Suprapubic skin (tissue), 4 donors: ENCODE measurements at regions not wholly inside any gene's neighbourhood (a gene's known extent, or its start where the extent isn't known, plus 50 kb on each side); places are given as distances from the start of the nearest gene placed in this dataset.
"Not testable (repeated sequence)": the region's sequence is repeated elsewhere in the genome, so short reads cannot be mapped to it uniquely, and the experiment has no call there.

Experiments
- DNase-seq, 2 donors: peaks; one replicate each; pipeline ENCODE4 v3.0.0-alpha.2; 2019; ENCODE audit warnings: low spot score in 2 of 2
- H3K27ac ChIP-seq: fragments of 200-600 bp; sonication (generic); one replicate; pipeline ENCODE4 v1.5.1; 2019
- H3K27me3 ChIP-seq: fragments of 200-600 bp; sonication (generic); one replicate; pipeline ENCODE4 v1.5.1; 2019
- H3K36me3 ChIP-seq: fragments of 200-600 bp; sonication (generic); one replicate; pipeline ENCODE4 v1.5.1; 2019
- H3K4me1 ChIP-seq: fragments of 200-600 bp; sonication (generic); one replicate; pipeline ENCODE4 v1.5.1; 2019
- H3K4me3 ChIP-seq: fragments of 200-600 bp; sonication (generic); one replicate; pipeline ENCODE4 v1.5.1; 2019; ENCODE audit warnings: mild to moderate bottlenecking
- H3K9me3 ChIP-seq: fragments of 200-600 bp; sonication (generic); one replicate; pipeline ENCODE4 v1.5.1; 2019
- EP300 ChIP-seq: sonication (generic); formaldehyde crosslinking; IDR thresholded peaks from one replicate; pipeline ENCODE4 v1.6.1; 2017; ENCODE audit warnings: antibody characterized with exemption
- POLR2A ChIP-seq, 2 donors: fragments of 450-650 bp; IDR thresholded peaks; one replicate each; pipeline ENCODE4 v1.6.1; 2017; ENCODE audit warnings: antibody characterized with exemption in 2 of 2, mild to moderate bottlenecking in 2 of 2, moderate library complexity in 2 of 2
- POLR2AphosphoS5 ChIP-seq, 3 donors: sonication (generic); formaldehyde crosslinking; IDR thresholded peaks; one replicate each; pipeline ENCODE4 v1.6.1; 2017; ENCODE audit warnings: antibody characterized with exemption in 3 of 3
- whole genome bisulfite sequencing: methylation state at CpG from one replicate; pipeline ENCODE4 v1.1.5; 2018; 5-methylcytosine and 5-hydroxymethylcytosine counted together
- TF ChIP-seq, protein P1 (sequence below), 2 donors: fragments of 200-600 bp in 1 of 2; fragments of 450-650 bp in 1 of 2; sonication (generic) in 1 of 2; IDR thresholded peaks; one replicate each; pipeline ENCODE4 v1.5.1; 2016 to 2019; ENCODE audit warnings: antibody characterized with exemption in 2 of 2, mild to moderate bottlenecking in 1 of 2, moderate library complexity in 1 of 2

- H3K36me3 ChIP-seq = no peaks in the 10 kb centered on the region
- no peak overlapping the region for H3K4me3 ChIP-seq
- no peaks in the 10 kb centered on the region for H3K4me1 ChIP-seq
- DNase-seq = no peak
- H3K9me3 ChIP-seq = peaks cover 56% of the 10 kb centered on the region
- H3K27ac ChIP-seq = no peak overlapping the region
- H3K27me3 ChIP-seq = no peaks in the 10 kb centered on the region
- 60% methylated on average over 22 of the region's 22 CpGs for WGBS
- no peak for TF ChIP-seq POLR2A (IDR thresholded peaks at IDR 0.05)
- TF ChIP-seq, protein P1, sequence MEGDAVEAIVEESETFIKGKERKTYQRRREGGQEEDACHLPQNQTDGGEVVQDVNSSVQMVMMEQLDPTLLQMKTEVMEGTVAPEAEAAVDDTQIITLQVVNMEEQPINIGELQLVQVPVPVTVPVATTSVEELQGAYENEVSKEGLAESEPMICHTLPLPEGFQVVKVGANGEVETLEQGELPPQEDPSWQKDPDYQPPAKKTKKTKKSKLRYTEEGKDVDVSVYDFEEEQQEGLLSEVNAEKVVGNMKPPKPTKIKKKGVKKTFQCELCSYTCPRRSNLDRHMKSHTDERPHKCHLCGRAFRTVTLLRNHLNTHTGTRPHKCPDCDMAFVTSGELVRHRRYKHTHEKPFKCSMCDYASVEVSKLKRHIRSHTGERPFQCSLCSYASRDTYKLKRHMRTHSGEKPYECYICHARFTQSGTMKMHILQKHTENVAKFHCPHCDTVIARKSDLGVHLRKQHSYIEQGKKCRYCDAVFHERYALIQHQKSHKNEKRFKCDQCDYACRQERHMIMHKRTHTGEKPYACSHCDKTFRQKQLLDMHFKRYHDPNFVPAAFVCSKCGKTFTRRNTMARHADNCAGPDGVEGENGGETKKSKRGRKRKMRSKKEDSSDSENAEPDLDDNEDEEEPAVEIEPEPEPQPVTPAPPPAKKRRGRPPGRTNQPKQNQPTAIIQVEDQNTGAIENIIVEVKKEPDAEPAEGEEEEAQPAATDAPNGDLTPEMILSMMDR (IDR thresholded peaks at IDR 0.05) = no peak
- TF ChIP-seq POLR2AphosphoS5 (IDR thresholded peaks at IDR 0.05) = no peak
- no peak for TF ChIP-seq EP300
Observed at GRCh38 chr7:56483153-56483552, 366.9 kb upstream of the NUPR2 start.

- H3K36me3 ChIP-seq = no peaks in the 10 kb centered on the region
- no peak overlapping the region for H3K4me3 ChIP-seq
- peaks cover 45% of the 10 kb centered on the region for H3K9me3 ChIP-seq
- no CpG with 5 or more reads among the region's 3 CpGs for WGBS
- H3K27ac ChIP-seq = no peak overlapping the region
- TF ChIP-seq, protein P1 (IDR thresholded peaks at IDR 0.05) = no peak
- no peak for TF ChIP-seq POLR2AphosphoS5 (IDR thresholded peaks at IDR 0.05)
- no peak for TF ChIP-seq POLR2A (IDR thresholded peaks at IDR 0.05)
- TF ChIP-seq EP300 = no peak
- H3K4me1 ChIP-seq = no peaks in the 10 kb centered on the region
- H3K27me3 ChIP-seq = no peaks in the 10 kb centered on the region
- DNase-seq = no peak
Observed at GRCh38 chr7:56479748-56480147, 363.5 kb upstream of the NUPR2 start.

DNA sequence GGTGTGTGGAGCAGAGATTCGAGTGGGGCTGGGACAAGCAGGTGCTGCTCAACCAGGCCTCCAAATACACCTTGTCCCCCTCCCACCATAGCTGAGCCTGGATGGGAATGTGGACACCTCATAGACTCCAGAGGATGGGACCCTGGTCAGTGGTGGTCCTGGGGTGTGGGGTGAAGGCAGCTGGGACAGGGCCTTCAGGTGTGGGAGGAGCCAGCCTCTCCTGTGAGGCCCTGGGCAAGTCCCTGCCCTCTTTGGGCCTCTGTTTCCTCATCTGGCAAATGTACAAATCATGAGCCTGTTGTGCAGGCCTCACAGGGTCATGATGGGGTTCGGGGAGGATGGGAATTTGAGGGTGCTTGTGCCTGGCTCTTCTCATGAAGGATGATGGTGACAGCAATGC is 362.9 kb upstream of the NUPR2 start:
- TF ChIP-seq, protein P1 (IDR thresholded peaks at IDR 0.05) = no peak
- TF ChIP-seq POLR2AphosphoS5 (IDR thresholded peaks at IDR 0.05) (no peak), EP300 (no peak), POLR2A (IDR thresholded peaks at IDR 0.05) (no peak)
- H3K27me3 ChIP-seq = no peaks in the 10 kb centered on the region
- H3K27ac ChIP-seq = no peak overlapping the region
- peaks cover 43% of the 10 kb centered on the region for H3K9me3 ChIP-seq
- DNase-seq = no peak
- no peaks in the 10 kb centered on the region for H3K4me1 ChIP-seq
- 67% methylated on average over 2 of the region's 2 CpGs for WGBS
- no peaks in the 10 kb centered on the region for H3K36me3 ChIP-seq
- H3K4me3 ChIP-seq = no peak overlapping the region

- TF ChIP-seq POLR2A (IDR thresholded peaks at IDR 0.05) = no peak
- TF ChIP-seq POLR2AphosphoS5 (IDR thresholded peaks at IDR 0.05) = no peak
- TF ChIP-seq, protein P1 (IDR thresholded peaks at IDR 0.05) = no peak
- no peak for TF ChIP-seq EP300
- H3K4me3 ChIP-seq = no peak overlapping the region
- no peaks in the 10 kb centered on the region for H3K27me3 ChIP-seq
- WGBS = 59% methylated on average over 6 of the region's 6 CpGs
- H3K4me1 ChIP-seq = no peaks in the 10 kb centered on the region
- H3K27ac ChIP-seq = no peak overlapping the region
- peaks cover 53% of the 10 kb centered on the region for H3K9me3 ChIP-seq
- H3K36me3 ChIP-seq = no peaks in the 10 kb centered on the region
- no peak for DNase-seq
Observed at GRCh38 chr7:56474271-56474670, 358.1 kb upstream of the NUPR2 start.

DNA sequence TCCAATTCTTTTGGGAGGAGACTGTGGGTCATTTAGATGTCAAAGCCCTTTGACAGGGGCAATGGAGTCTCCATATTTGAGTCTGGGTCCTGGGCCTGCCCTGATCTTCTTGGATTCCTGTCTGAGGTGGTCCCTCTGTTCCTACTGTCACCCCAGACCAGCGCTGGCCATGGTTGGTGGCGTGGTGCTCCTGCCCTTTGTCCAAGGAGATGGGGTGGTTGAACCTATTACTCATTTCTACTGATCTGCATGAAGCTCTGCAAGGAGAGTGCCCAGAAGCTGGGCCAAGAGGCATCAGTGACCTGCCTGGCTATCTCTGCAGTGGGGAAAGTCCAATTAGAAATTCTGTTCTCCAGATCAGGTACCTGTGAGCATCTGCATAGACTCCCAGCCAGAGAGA is 355.6 kb upstream of the NUPR2 start:
- Histone ChIP-seq H3K4me3 (no peak overlapping the region), H3K36me3 (no peaks in the 10 kb centered on the region), H3K27me3 (no peaks in the 10 kb centered on the region), H3K9me3 (peaks cover 68% of the 10 kb centered on the region), H3K27ac (no peak overlapping the region), H3K4me1 (no peaks in the 10 kb centered on the region)
- TF ChIP-seq POLR2A (IDR thresholded peaks at IDR 0.05) (no peak), EP300 (no peak)
- TF ChIP-seq, protein P1 (IDR thresholded peaks at IDR 0.05) = no peak
- 68% methylated on average over 2 of the region's 2 CpGs for WGBS
- DNase-seq = no peak

- not testable (repeated sequence) for H3K36me3 ChIP-seq, H3K27ac ChIP-seq, DNase-seq, H3K4me3 ChIP-seq, H3K4me1 ChIP-seq, H3K27me3 ChIP-seq
- peaks cover 60% of the 10 kb centered on the region for H3K9me3 ChIP-seq
- WGBS = 25% methylated on average over 2 of the region's 2 CpGs
Observed at GRCh38 chr7:56466607-56467525, 350.6 kb upstream of the NUPR2 start.
